C4-2B (cell line): ENCODE measurements at regions not wholly inside any gene's neighbourhood (a gene's known extent, or its start where the extent isn't known, plus 50 kb on each side); places are given as distances from the start of the nearest gene placed in this dataset.
"Not testable (repeated sequence)": the region's sequence is repeated elsewhere in the genome, so short reads cannot be mapped to it uniquely, and the experiment has no call there.

Experiments
- H3K27ac ChIP-seq: fragments of 450-650 bp; 2 replicates; pipeline ENCODE4 v1.5.1; 2017
- CTCF ChIP-seq: fragments of 450-650 bp; conservative IDR thresholded peaks from 2 replicates; pipeline ENCODE4 v1.5.1; 2017; ENCODE audit warnings: mild to moderate bottlenecking
- ZFX ChIP-seq: fragments of 450-650 bp; IDR thresholded peaks from 2 replicates; pipeline ENCODE4 v1.6.1; 2017

- no peak overlapping the region for H3K27ac ChIP-seq
- TF ChIP-seq CTCF (no peak), ZFX (no peak)
Measured at GRCh38 chr10:21359202-21359601, 166.3 kb downstream of the SKIDA1 start.

- no peak overlapping the region for H3K27ac ChIP-seq
- TF ChIP-seq CTCF (no peak), ZFX (no peak)
Measured at GRCh38 chr10:21355591-21356011, 169.9 kb downstream of the SKIDA1 start.

- TF ChIP-seq CTCF (no peak), ZFX (no peak)
- no peak overlapping the region for H3K27ac ChIP-seq
Measured at GRCh38 chr10:21352886-21353285, 172.6 kb downstream of the SKIDA1 start.

GRCh38 chr10:21351594-21351993 lies 173.9 kb downstream of the SKIDA1 start:
- not testable (repeated sequence) for H3K27ac ChIP-seq

- no peak overlapping the region for H3K27ac ChIP-seq
- TF ChIP-seq CTCF (no peak), ZFX (no peak)
Measured at GRCh38 chr10:21349912-21350286, 175.6 kb downstream of the SKIDA1 start.

GRCh38 chr10:21347785-21348170 lies 177.7 kb downstream of the SKIDA1 start:
- H3K27ac ChIP-seq = no peak overlapping the region
- TF ChIP-seq ZFX (no peak), CTCF (no peak)

GRCh38 chr10:21347043-21347784 lies 178.3 kb downstream of the SKIDA1 start:
- H3K27ac ChIP-seq = no peak overlapping the region
- TF ChIP-seq CTCF (no peak), ZFX (no peak)

GRCh38 chr10:21343087-21343486 lies 182.4 kb downstream of the SKIDA1 start:
- TF ChIP-seq ZFX (no peak), CTCF (no peak)
- no peak overlapping the region for H3K27ac ChIP-seq

GRCh38 chr10:21342499-21342898 lies 183.0 kb downstream of the SKIDA1 start:
- not testable (repeated sequence) for H3K27ac ChIP-seq
